HepG2 (cell line): ENCODE measurements at regions not wholly inside any gene's neighbourhood (a gene's known extent, or its start where the extent isn't known, plus 50 kb on each side); places are given as distances from the start of the nearest gene placed in this dataset.

Experiments used
- CTCF ChIP-seq: sonication (generic); formaldehyde crosslinking; IDR thresholded peaks from 2 replicates; pipeline ENCODE4 v1.5.0; 2020; ENCODE audit warnings: mild to moderate bottlenecking, missing genetic modification reagents, moderate library complexity
- ETV6 ChIP-seq: sonication (generic); formaldehyde crosslinking; conservative IDR thresholded peaks from 2 replicates; pipeline ENCODE4 v1.4.0; 2020; ENCODE audit warnings: missing genetic modification reagents
- EZH2 ChIP-seq: conservative IDR thresholded peaks from 2 replicates; pipeline ENCODE4 v1.6.1; 2012; ENCODE audit warnings: mild to moderate bottlenecking, low read depth, low read length, moderate library complexity
- HES4 ChIP-seq: sonication (generic); formaldehyde crosslinking; IDR thresholded peaks from 2 replicates; pipeline ENCODE4 v1.9.0; 2021; ENCODE audit warnings: mild to moderate bottlenecking, missing genetic modification reagents, borderline replicate concordance
- KLF6 ChIP-seq: IDR thresholded peaks from 2 replicates; pipeline ENCODE4 v1.8.0; 2016; ENCODE audit warnings: missing biosample characterization, missing genetic modification reagents
- PHF20 ChIP-seq: sonication (generic); formaldehyde crosslinking; IDR thresholded peaks from 2 replicates; pipeline ENCODE4 v1.5.0; 2020; ENCODE audit warnings: mild to moderate bottlenecking, missing genetic modification reagents
- POLR2AphosphoS5 ChIP-seq: IDR thresholded peaks from 2 replicates; pipeline ENCODE4 v1.6.1; 2012; ENCODE audit warnings: low read depth, low read length
- RBM39 ChIP-seq: fragments of 200-400 bp; formaldehyde crosslinking; IDR thresholded peaks from one replicate; pipeline ENCODE4 v1.6.1; 2018; ENCODE audit warnings: antibody characterized with exemption, mild to moderate bottlenecking, low read depth, low read length; ENCODE audit not compliant: poor library complexity, severe bottlenecking
- ZNF44 ChIP-seq: sonication (generic); formaldehyde crosslinking; IDR thresholded peaks from 2 replicates; pipeline ENCODE4 v1.5.1; 2020; ENCODE audit warnings: mild to moderate bottlenecking, missing genetic modification reagents
- ZNF549 ChIP-seq: sonication (generic); formaldehyde crosslinking; IDR thresholded peaks from 2 replicates; pipeline ENCODE4 v1.5.0; 2020; ENCODE audit warnings: missing genetic modification reagents
- ZNF614 ChIP-seq: IDR thresholded peaks from 2 replicates; pipeline ENCODE4 v1.6.1; 2018; ENCODE audit warnings: missing biosample characterization, missing genetic modification reagents, inconsistent platforms, borderline replicate concordance
- ZNF841 ChIP-seq: sonication (generic); formaldehyde crosslinking; IDR thresholded peaks from 2 replicates; pipeline ENCODE4 v1.8.1; 2023; ENCODE audit warnings: missing genetic modification reagents, borderline replicate concordance

GRCh38 chr3:16663854-16664712 lies 58.9 kb upstream of the DAZL start:
- no peak for TF ChIP-seq PHF20 (CRISPR knock-in tag)
- TF ChIP-seq ETV6, result no peak
- no peak for TF ChIP-seq ZNF44 (CRISPR knock-in tag)
- TF ChIP-seq ZNF549, result no peak
- no peak for TF ChIP-seq POLR2AphosphoS5
- no peak for TF ChIP-seq KLF6 (CRISPR knock-in tag)
- no peak for TF ChIP-seq HES4 (CRISPR knock-in tag)
- no peak for TF ChIP-seq RBM39
- TF ChIP-seq CTCF (CRISPR knock-in tag), result no peak
- TF ChIP-seq ZNF614 (CRISPR knock-in tag), result no peak
- TF ChIP-seq EZH2, result no peak
- TF ChIP-seq ZNF841 (CRISPR knock-in tag), result no peak
